ENCODE measurements at regions not wholly inside any gene's neighbourhood (a gene's known extent, or its start where the extent isn't known, plus 50 kb on each side); places are given as distances from the start of the nearest gene placed in this dataset.

GRCh38 chr4:12911750-12912358 is 572.3 kb downstream of the RAB28 start:
- TF ChIP-seq CTCF (IDR thresholded peaks at IDR 0.05): no peak
- no peak for TF ChIP-seq POLR2AphosphoS5 (IDR thresholded peaks at IDR 0.05)
